ENCODE measurements at regions not wholly inside any gene's neighbourhood (a gene's known extent, or its start where the extent isn't known, plus 50 kb on each side); places are given as distances from the start of the nearest gene placed in this dataset.

GRCh38 chr3:106256249-106256957 lies 387.6 kb upstream of the CBLB start:
- intact Hi-C loops (cut with DNase I), result no loop called here
- no peak overlapping the region for H3K27ac ChIP-seq
- no peak for DNase-seq

GRCh38 chr3:106257172-106257571 lies 388.4 kb upstream of the CBLB start:
- no peaks in the 10 kb centered on the region for H3K4me1 ChIP-seq
- ATAC-seq, result no peak
- intact Hi-C loops (cut with DNase I), result no loop called here

More at GRCh38 chr3:106256249-106256957, 387.6 kb upstream of the CBLB start:
- Histone ChIP-seq H3K4me1 (no peaks in the 10 kb centered on the region), H3K9me3 (peaks cover under 1% of the 10 kb centered on the region), H3K36me3 (no peaks in the 10 kb centered on the region), H3K27me3 (ENCODE audit: low read depth) (no peaks in the 10 kb centered on the region), H3K4me3 (no peak overlapping the region)
- TF ChIP-seq CTCF (IDR thresholded peaks at IDR 0.05), result no peak
- ATAC-seq, result no peak

GRCh38 chr3:106261396-106261795 lies 392.6 kb upstream of the CBLB start:
- no peak for TF ChIP-seq CTCF (IDR thresholded peaks at IDR 0.05)
- intact Hi-C loops (cut with DNase I), result no loop called here
- no peaks in the 10 kb centered on the region for H3K27me3 ChIP-seq (ENCODE audit: low read depth)

More at GRCh38 chr3:106257172-106257571, 388.4 kb upstream of the CBLB start:
- DNase-seq, result no peak
- H3K36me3 ChIP-seq, result no peaks in the 10 kb centered on the region
- no peak overlapping the region for H3K4me3 ChIP-seq
- no peaks in the 10 kb centered on the region for H3K27me3 ChIP-seq (ENCODE audit: low read depth)
- H3K9me3 ChIP-seq, result no peaks in the 10 kb centered on the region
- H3K27ac ChIP-seq, result no peak overlapping the region
- no peak for TF ChIP-seq CTCF (IDR thresholded peaks at IDR 0.05)

GRCh38 chr3:106261915-106262683 lies 393.3 kb upstream of the CBLB start:
- H3K27me3 ChIP-seq (ENCODE audit: low read depth), result no peaks in the 10 kb centered on the region
- DNase-seq (no peak), ATAC-seq (no peak)
- no peaks in the 10 kb centered on the region for H3K4me1 ChIP-seq
- no peak overlapping the region for H3K27ac ChIP-seq
- intact Hi-C loops (cut with DNase I), result no loop called here
- H3K9me3 ChIP-seq, result no peaks in the 10 kb centered on the region
- no peak for TF ChIP-seq CTCF (IDR thresholded peaks at IDR 0.05)
- H3K4me3 ChIP-seq, result no peak overlapping the region
- H3K36me3 ChIP-seq, result no peaks in the 10 kb centered on the region

More at GRCh38 chr3:106261396-106261795, 392.6 kb upstream of the CBLB start:
- Histone ChIP-seq H3K36me3 (no peaks in the 10 kb centered on the region), H3K4me1 (no peaks in the 10 kb centered on the region), H3K9me3 (no peaks in the 10 kb centered on the region), H3K27ac (no peak overlapping the region), H3K4me3 (no peak overlapping the region)
- no peak for DNase-seq
- ATAC-seq, result no peak

GRCh38 chr3:106263011-106263410 lies 394.2 kb upstream of the CBLB start:
- Histone ChIP-seq H3K27ac (no peak overlapping the region), H3K4me3 (no peak overlapping the region), H3K36me3 (no peaks in the 10 kb centered on the region), H3K9me3 (no peaks in the 10 kb centered on the region), H3K27me3 (ENCODE audit: low read depth) (no peaks in the 10 kb centered on the region), H3K4me1 (no peaks in the 10 kb centered on the region)
- intact Hi-C loops (cut with DNase I), result no loop called here
- ATAC-seq, result no peak
- TF ChIP-seq CTCF (IDR thresholded peaks at IDR 0.05), result no peak
- no peak for DNase-seq

All from lower lobe of right lung (tissue), 2 donors.